ENCODE measurements at regions not wholly inside any gene's neighbourhood (a gene's known extent, or its start where the extent isn't known, plus 50 kb on each side); places are given as distances from the start of the nearest gene placed in this dataset.

DNA sequence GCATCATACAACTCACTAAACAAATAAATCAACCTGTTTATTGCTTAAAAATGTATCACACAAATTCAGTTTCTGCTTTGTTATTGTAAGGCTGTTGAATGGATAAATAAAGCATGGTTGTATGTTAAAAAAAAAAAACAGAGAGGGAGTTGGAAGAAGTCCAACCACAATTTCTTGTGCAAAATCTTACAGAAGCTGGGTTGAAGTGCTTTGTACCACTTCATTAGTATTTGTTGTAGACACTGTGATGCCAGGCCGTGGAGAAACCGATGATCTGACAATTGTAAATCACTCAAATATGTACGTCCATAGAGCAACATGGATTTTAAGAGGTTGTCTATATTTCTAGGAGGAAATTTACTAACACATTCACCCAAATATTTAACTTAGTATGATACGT, 132.6 kb upstream of the MXRA5 start:
- intact Hi-C loops (cut with micrococcal nuclease) (no loop called here), dilution Hi-C loops (cut with MboI; ENCODE audit: extremely low pct_ligation_motif_present, low sequenced_read_pairs) (no loop called here)
- H3K4me1 ChIP-seq (ENCODE audit: control insufficient read depth, extremely low read depth, insufficient read depth, low read length): no peaks in the 10 kb centered on the region
- TF ChIP-seq JUN (IDR thresholded peaks at IDR 0.05; ENCODE audit: borderline replicate concordance, insufficient read depth, insufficient read length, low read depth) (no peak), GATA2 (IDR thresholded peaks at IDR 0.05; ENCODE audit: insufficient read depth, insufficient read length, low read depth, low read length) (no peak), MYC (IDR thresholded peaks at IDR 0.05; ENCODE audit: low read depth, low read length) (no peak), EZH2 (IDR thresholded peaks at IDR 0.05; ENCODE audit: borderline replicate concordance, low read depth, low read length, severe bottlenecking) (no peak), FOS (IDR thresholded peaks at IDR 0.05; ENCODE audit: borderline replicate concordance, insufficient read depth, low read length) (no peak), POLR2A (IDR thresholded peaks at IDR 0.05; ENCODE audit: low read depth, low read length) (no peak), POLR2AphosphoS5 (IDR thresholded peaks at IDR 0.05; ENCODE audit: insufficient read depth, low read depth, low read length) (no peak)
- TF ChIP-seq, protein P1, sequence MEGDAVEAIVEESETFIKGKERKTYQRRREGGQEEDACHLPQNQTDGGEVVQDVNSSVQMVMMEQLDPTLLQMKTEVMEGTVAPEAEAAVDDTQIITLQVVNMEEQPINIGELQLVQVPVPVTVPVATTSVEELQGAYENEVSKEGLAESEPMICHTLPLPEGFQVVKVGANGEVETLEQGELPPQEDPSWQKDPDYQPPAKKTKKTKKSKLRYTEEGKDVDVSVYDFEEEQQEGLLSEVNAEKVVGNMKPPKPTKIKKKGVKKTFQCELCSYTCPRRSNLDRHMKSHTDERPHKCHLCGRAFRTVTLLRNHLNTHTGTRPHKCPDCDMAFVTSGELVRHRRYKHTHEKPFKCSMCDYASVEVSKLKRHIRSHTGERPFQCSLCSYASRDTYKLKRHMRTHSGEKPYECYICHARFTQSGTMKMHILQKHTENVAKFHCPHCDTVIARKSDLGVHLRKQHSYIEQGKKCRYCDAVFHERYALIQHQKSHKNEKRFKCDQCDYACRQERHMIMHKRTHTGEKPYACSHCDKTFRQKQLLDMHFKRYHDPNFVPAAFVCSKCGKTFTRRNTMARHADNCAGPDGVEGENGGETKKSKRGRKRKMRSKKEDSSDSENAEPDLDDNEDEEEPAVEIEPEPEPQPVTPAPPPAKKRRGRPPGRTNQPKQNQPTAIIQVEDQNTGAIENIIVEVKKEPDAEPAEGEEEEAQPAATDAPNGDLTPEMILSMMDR (IDR thresholded peaks at IDR 0.05; ENCODE audit: extremely low read depth in 1 of 2, insufficient read depth in 1 of 2, low read depth in 1 of 2, low read length in 2 of 2): no peak
- TF ChIP-seq, protein P2, sequence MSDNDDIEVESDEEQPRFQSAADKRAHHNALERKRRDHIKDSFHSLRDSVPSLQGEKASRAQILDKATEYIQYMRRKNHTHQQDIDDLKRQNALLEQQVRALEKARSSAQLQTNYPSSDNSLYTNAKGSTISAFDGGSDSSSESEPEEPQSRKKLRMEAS (IDR thresholded peaks at IDR 0.05; ENCODE audit: insufficient read depth, insufficient read length): no peak
- H3K27me3 ChIP-seq (ENCODE audit: control insufficient read depth in 2 of 2, insufficient read depth in 2 of 2, low read length in 2 of 2): no peaks in the 10 kb centered on the region
- H4K20me1 ChIP-seq (replicated peaks; ENCODE audit: control insufficient read depth, extremely low read depth, insufficient read depth, low read length): no peaks in the 10 kb centered on the region
- H3K9me1 ChIP-seq (replicated peaks; ENCODE audit: control insufficient read depth, extremely low read depth, insufficient read depth, low read length): no peaks in the 10 kb centered on the region
- no peaks in the 10 kb centered on the region for H3K9me3 ChIP-seq (replicated peaks; ENCODE audit: control insufficient read depth, insufficient read depth, low read length)
- DNase-seq (ENCODE audit: low read depth, low spot score) (no peak), FAIRE-seq (no peak)
- no TSS peak for BruUV-seq (replicated peaks)
- H3K36me3 ChIP-seq (ENCODE audit: control insufficient read depth in 2 of 2, extremely low read depth in 1 of 2, insufficient read depth in 2 of 2, low read length in 2 of 2): no peaks in the 10 kb centered on the region
- POLR2A ChIA-PET: no interaction called here
- no peak overlapping the region for H3K4me2 ChIP-seq (ENCODE audit: insufficient read depth, low read length)
- H2AFZ ChIP-seq (ENCODE audit: low read depth, low read length): no peak overlapping the region
- CTCF ChIA-PET: no interaction called here
- H3K4me3 ChIP-seq (replicated peaks in 1 of 3; ENCODE audit: insufficient read depth in 1 of 3, low read depth in 1 of 3, low read length in 3 of 3): no peak overlapping the region
- H3K27ac ChIP-seq (ENCODE audit: insufficient read depth, low read depth, low read length): no peak overlapping the region
- no peaks in the 10 kb centered on the region for H3K79me2 ChIP-seq (ENCODE audit: control insufficient read depth, insufficient read depth, low read length)
- no peak overlapping the region for H3K9ac ChIP-seq (replicated peaks; ENCODE audit: extremely low read depth, insufficient read depth, low read length)
